Gastrocnemius medialis (tissue), 4 donors: ENCODE measurements at regions not wholly inside any gene's neighbourhood (a gene's known extent, or its start where the extent isn't known, plus 50 kb on each side); places are given as distances from the start of the nearest gene placed in this dataset.
"Not testable (repeated sequence)": the region's sequence is repeated elsewhere in the genome, so short reads cannot be mapped to it uniquely, and the experiment has no call there.

Experiments
- ATAC-seq, 2 donors: fragments of 150-250 bp; one replicate each; pipeline ENCODE4 v1.9.1; 2016
- DNase-seq, 2 donors: peaks; one replicate each; pipeline ENCODE4 v3.0.0-alpha.2; 2019
- H3K27ac ChIP-seq, 4 donors: fragments of 200-600 bp; sonication (generic); 1 replicate in 1 of 4; 2 replicates in 3 of 4; pipeline ENCODE4 v1.5.1; 2016 to 2018; ENCODE audit warnings: mild to moderate bottlenecking in 2 of 4, moderate library complexity in 1 of 4
- H3K27me3 ChIP-seq, 3 donors: fragments of 200-600 bp; sonication (generic) in 2 of 3; 1 replicate in 1 of 3; 2 replicates in 2 of 3; pipeline versions ENCODE4 v1.5.1 to v1.6.0; 2016 to 2019; ENCODE audit warnings: mild to moderate bottlenecking in 1 of 3, moderate library complexity in 1 of 3
- H3K36me3 ChIP-seq, 2 donors: fragments of 200-600 bp; sonication (generic) in 1 of 2; one replicate each; pipeline ENCODE4 v1.5.1; 2017 to 2018
- H3K4me1 ChIP-seq, 2 donors: fragments of 200-600 bp; sonication (generic) in 1 of 2; one replicate each; pipeline ENCODE4 v1.5.1; 2016 to 2017; ENCODE audit warnings: mild to moderate bottlenecking in 2 of 2
- H3K4me3 ChIP-seq, 4 donors: fragments of 200-600 bp; sonication (generic) in 3 of 4; 1 replicate in 1 of 4; 2 replicates in 3 of 4; pipeline ENCODE4 v1.5.1; 2016 to 2019; ENCODE audit warnings: mild to moderate bottlenecking in 2 of 4
- H3K9me3 ChIP-seq, 3 donors: fragments of 200-600 bp; sonication (generic) in 2 of 3; 1 replicate in 1 of 3; 2 replicates in 2 of 3; pipeline ENCODE4 v1.5.1; 2016 to 2019
- CTCF ChIP-seq, 5 experiments: fragments of 450-650 bp in 3 of 5; fragments of 200-600 bp in 2 of 5; sonication (generic) in 2 of 5; IDR thresholded peaks in 4 of 5; conservative IDR thresholded peaks in 1 of 5; 1 replicate in 4 of 5; 2 replicates in 1 of 5; pipeline ENCODE4 v1.5.1; 2016 to 2019; ENCODE audit warnings: antibody characterized with exemption in 5 of 5, mild to moderate bottlenecking in 3 of 5, moderate library complexity in 3 of 5
- POLR2A ChIP-seq, 2 donors: fragments of 450-650 bp; IDR thresholded peaks; one replicate each; pipeline ENCODE4 v1.6.1; 2017; ENCODE audit warnings: antibody characterized with exemption in 2 of 2, mild to moderate bottlenecking in 2 of 2, moderate library complexity in 2 of 2
- in situ Hi-C, 4 donors: fragments of 200-750 bp; cut with MboI; loops; one replicate each; pipeline versions ENCODE4 v1.15.0 to v1.8.0; 2017; ENCODE audit warnings: low sequenced_read_pairs in 4 of 4
- intact Hi-C: fragments of 100-400 bp; cut with DNase I; formaldehyde crosslinking; loops from one replicate; pipeline ENCODE4 v1.15.1; 2023; ENCODE audit warnings: low total_unique reads

- no peaks in the 10 kb centered on the region for H3K36me3 ChIP-seq
- intact Hi-C loops (no loop called here), in situ Hi-C loops (no loop called here)
- DNase-seq (no peak), ATAC-seq (no peak)
- H3K9me3 ChIP-seq = no peaks in the 10 kb centered on the region
- TF ChIP-seq CTCF (IDR thresholded peaks at IDR 0.05 in 4 of 5, conservative IDR thresholded peaks at IDR 0.05 in 1 of 5) (no peak), POLR2A (IDR thresholded peaks at IDR 0.05) (no peak)
- no peak overlapping the region for H3K27ac ChIP-seq
- no peak overlapping the region for H3K4me3 ChIP-seq
- H3K4me1 ChIP-seq = no peaks in the 10 kb centered on the region
- H3K27me3 ChIP-seq = no peaks in the 10 kb centered on the region
Measured at GRCh38 chr5:50575740-50576139, 90.7 kb upstream of the PARP8 start.

GRCh38 chr5:50576265-50576664 is 90.2 kb upstream of the PARP8 start:
- ATAC-seq (no peak), DNase-seq (no peak)
- TF ChIP-seq CTCF (IDR thresholded peaks at IDR 0.05 in 4 of 5, conservative IDR thresholded peaks at IDR 0.05 in 1 of 5) (no peak), POLR2A (IDR thresholded peaks at IDR 0.05) (no peak)
- in situ Hi-C loops (no loop called here), intact Hi-C loops (no loop called here)
- Histone ChIP-seq H3K27ac (no peak overlapping the region), H3K9me3 (no peaks in the 10 kb centered on the region), H3K4me1 (no peaks in the 10 kb centered on the region), H3K36me3 (no peaks in the 10 kb centered on the region), H3K27me3 (no peaks in the 10 kb centered on the region), H3K4me3 (no peak overlapping the region)

GRCh38 chr5:50576686-50577256 is 89.7 kb upstream of the PARP8 start:
- intact Hi-C loops = no loop called here
- ATAC-seq (no peak), DNase-seq (no peak)
- Histone ChIP-seq H3K4me1 (no peaks in the 10 kb centered on the region), H3K4me3 (no peak overlapping the region), H3K27me3 (no peaks in the 10 kb centered on the region), H3K36me3 (no peaks in the 10 kb centered on the region), H3K27ac (no peak overlapping the region), H3K9me3 (no peaks in the 10 kb centered on the region)
- in situ Hi-C loops = no loop called here
- no peak for TF ChIP-seq CTCF (IDR thresholded peaks at IDR 0.05 in 4 of 5, conservative IDR thresholded peaks at IDR 0.05 in 1 of 5)
- TF ChIP-seq POLR2A (IDR thresholded peaks at IDR 0.05) = no peak

- TF ChIP-seq CTCF (IDR thresholded peaks at IDR 0.05 in 4 of 5, conservative IDR thresholded peaks at IDR 0.05 in 1 of 5) (no peak), POLR2A (IDR thresholded peaks at IDR 0.05) (no peak)
- in situ Hi-C loops = no loop called here
- H3K27me3 ChIP-seq = no peaks in the 10 kb centered on the region
- H3K27ac ChIP-seq = no peak overlapping the region
- H3K4me1 ChIP-seq = no peaks in the 10 kb centered on the region
- intact Hi-C loops = no loop called here
- no peak overlapping the region for H3K4me3 ChIP-seq
- no peaks in the 10 kb centered on the region for H3K9me3 ChIP-seq
- no peak for DNase-seq
- ATAC-seq = no peak
- no peaks in the 10 kb centered on the region for H3K36me3 ChIP-seq
Measured at GRCh38 chr5:50580506-50580905, 85.9 kb upstream of the PARP8 start.

GRCh38 chr5:50581845-50582244 is 84.6 kb upstream of the PARP8 start:
- H3K27ac ChIP-seq, H3K9me3 ChIP-seq, H3K36me3 ChIP-seq, H3K4me3 ChIP-seq, H3K4me1 ChIP-seq, intact Hi-C loops, in situ Hi-C loops, DNase-seq, ATAC-seq, H3K27me3 ChIP-seq: not testable (repeated sequence)
